ENCODE measurements at regions not wholly inside any gene's neighbourhood (a gene's known extent, or its start where the extent isn't known, plus 50 kb on each side); places are given as distances from the start of the nearest gene placed in this dataset.

DNA sequence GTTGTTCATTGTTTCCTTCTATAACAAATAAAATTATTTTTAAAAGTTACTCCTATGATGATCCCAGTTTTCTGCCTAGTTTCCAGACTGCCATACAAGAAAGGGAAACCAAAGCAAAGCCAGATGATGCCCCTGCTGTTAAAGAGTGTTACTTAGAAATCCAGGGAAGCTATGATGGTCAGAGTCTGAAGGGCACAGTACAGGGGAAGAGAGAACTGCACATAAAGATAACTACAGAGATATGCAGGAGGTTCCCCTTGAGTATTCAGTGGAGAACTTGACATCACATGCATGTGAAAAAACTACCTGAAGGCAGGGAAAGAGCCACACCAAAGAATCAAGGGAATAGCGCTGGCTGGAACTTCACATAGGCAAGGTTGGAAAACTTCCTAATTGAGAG is 494.2 kb upstream of the FSTL5 start:
- TF ChIP-seq YY1 (IDR thresholded peaks at IDR 0.05; ENCODE audit: insufficient read depth, insufficient read length): no peak
- TF ChIP-seq SUZ12 (IDR thresholded peaks at IDR 0.05; ENCODE audit: extremely low read depth, insufficient read depth, insufficient read length): no peak
- TF ChIP-seq ZNF274 (IDR thresholded peaks at IDR 0.05; ENCODE audit: low read depth, low read length): no peak

Measured in NT2/D1 (cell line).